Endothelial cell of umbilical vein (primary cell): ENCODE measurements at regions not wholly inside any gene's neighbourhood (a gene's known extent, or its start where the extent isn't known, plus 50 kb on each side); places are given as distances from the start of the nearest gene placed in this dataset.

Experiments
- BruUV-seq: library from RNA; stranded (reverse); fragments of 400-500 nt; replicated peaks from 2 replicates; lab custom pipeline; 2021; lab: Mats Ljungman, UMichigan
- CTCF ChIA-PET: fragments of 300-600, 350-600 bp; sonication (Branson Sonifier 250); formaldehyde crosslinking; loops from one replicate; lab custom pipeline; 2021; ENCODE audit warnings: antibody characterized with exemption, inconsistent platforms; lab: Charles Lee
- POLR2A ChIA-PET: fragments of 300-600, 350-600 bp; sonication (Branson Sonifier 250); formaldehyde crosslinking; loops from one replicate; lab custom pipeline; 2021; ENCODE audit warnings: antibody characterized with exemption, inconsistent platforms; lab: Charles Lee
- DNase-seq: peaks from one replicate; pipeline ENCODE4 v3.0.0-alpha.2; 2011; ENCODE audit warnings: low read depth, low spot score
- FAIRE-seq: peaks from 2 replicates; lab custom pipeline; 2011; peaks lifted over from hg19 to GRCh38; lab: Jason Lieb, UNC
- H2AFZ ChIP-seq: 2 replicates; pipeline ENCODE4 v1.6.0; 2012; ENCODE audit warnings: low read depth, low read length, control low read depth, inconsistent platforms
- H3K27ac ChIP-seq: 2 replicates; pipeline ENCODE4 v1.5.1; 2011; ENCODE audit warnings: low read depth, mild to moderate bottlenecking, control low read depth, low read length, moderate library complexity; ENCODE audit not compliant: insufficient read depth
- H3K27me3 ChIP-seq, 2 experiments: 2 replicates each; pipeline versions ENCODE4 v1.6.0 to v1.6.1; 2011; ENCODE audit warnings: low read length in 2 of 2, mixed read lengths in 1 of 2; ENCODE audit not compliant: control insufficient read depth in 2 of 2, insufficient read depth in 2 of 2
- H3K36me3 ChIP-seq, 2 experiments: 2 replicates in 1 of 2; 3 replicates in 1 of 2; pipeline ENCODE4 v1.5.1; 2011; ENCODE audit warnings: low read length in 2 of 2, mild to moderate bottlenecking in 1 of 2, moderate library complexity in 1 of 2; ENCODE audit not compliant: control insufficient read depth in 2 of 2, insufficient read depth in 2 of 2; ENCODE audit errors: extremely low read depth in 1 of 2
- H3K4me1 ChIP-seq: 3 replicates; pipeline ENCODE4 v1.5.1; 2011; ENCODE audit warnings: mild to moderate bottlenecking, low read length; ENCODE audit not compliant: control insufficient read depth, insufficient read depth; ENCODE audit errors: extremely low read depth
- H3K4me2 ChIP-seq: 2 replicates; pipeline ENCODE4 v1.6.1; 2011; ENCODE audit warnings: low read length, control low read depth, mixed read lengths; ENCODE audit not compliant: insufficient read depth
- H3K4me3 ChIP-seq, 3 experiments: fragments of 200-600 bp in 1 of 3; sonication (generic), shearing (Covaris generic) in 1 of 3; replicated peaks in 1 of 3; 2 replicates each; pipeline ENCODE4 v1.5.1; 2011 to 2016; ENCODE audit warnings: control low read depth in 3 of 3, low read length in 3 of 3, mild to moderate bottlenecking in 2 of 3, inconsistent platforms in 1 of 3, low read depth in 1 of 3, moderate library complexity in 1 of 3; ENCODE audit not compliant: insufficient read depth in 1 of 3
- H3K79me2 ChIP-seq: 2 replicates; pipeline ENCODE4 v1.6.0; 2012; ENCODE audit warnings: low read length, inconsistent platforms; ENCODE audit not compliant: control insufficient read depth, insufficient read depth
- H3K9ac ChIP-seq: replicated peaks from 2 replicates; pipeline ENCODE3; 2011; ENCODE audit warnings: low read length, control low read depth; ENCODE audit not compliant: insufficient read depth; ENCODE audit errors: extremely low read depth
- H3K9me1 ChIP-seq: replicated peaks from 3 replicates; pipeline ENCODE4 v1.6.0; 2011; ENCODE audit warnings: mild to moderate bottlenecking, low read length; ENCODE audit not compliant: control insufficient read depth, insufficient read depth; ENCODE audit errors: extremely low read depth
- H3K9me3 ChIP-seq: replicated peaks from 2 replicates; pipeline ENCODE4 v1.5.1; 2012; ENCODE audit warnings: low read length, inconsistent platforms; ENCODE audit not compliant: control insufficient read depth, insufficient read depth
- H4K20me1 ChIP-seq: replicated peaks from 2 replicates; pipeline ENCODE3; 2011; ENCODE audit warnings: mild to moderate bottlenecking, low read length; ENCODE audit not compliant: control insufficient read depth, insufficient read depth; ENCODE audit errors: extremely low read depth
- CTCF ChIP-seq, 2 donors: IDR thresholded peaks; 1 replicate in 1 of 2; 2 replicates in 1 of 2; pipeline ENCODE4 v1.5.1; 2011; ENCODE audit warnings: low read length in 2 of 2, mild to moderate bottlenecking in 2 of 2, moderate library complexity in 2 of 2, control low read depth in 1 of 2, inconsistent platforms in 1 of 2, low read depth in 1 of 2; ENCODE audit not compliant: insufficient read depth in 1 of 2; ENCODE audit errors: extremely low read depth in 1 of 2
- EZH2 ChIP-seq: IDR thresholded peaks from 2 replicates; pipeline ENCODE4 v1.6.1; 2012; ENCODE audit warnings: borderline replicate concordance, low read depth, mild to moderate bottlenecking, moderate library complexity, low read length, inconsistent platforms; ENCODE audit not compliant: severe bottlenecking
- FOS ChIP-seq: IDR thresholded peaks from 2 replicates; pipeline ENCODE4 v1.6.1; 2011; ENCODE audit warnings: mild to moderate bottlenecking, low read length, moderate library complexity, borderline replicate concordance; ENCODE audit not compliant: insufficient read depth
- GATA2 ChIP-seq: IDR thresholded peaks from 2 replicates; pipeline ENCODE4 v1.7.0; 2011; ENCODE audit warnings: low read depth, mild to moderate bottlenecking, moderate library complexity, mixed read lengths, low read length; ENCODE audit not compliant: insufficient read length, insufficient read depth
- JUN ChIP-seq: IDR thresholded peaks from 2 replicates; pipeline ENCODE4 v1.6.1; 2011; ENCODE audit warnings: borderline replicate concordance, low read depth; ENCODE audit not compliant: insufficient read length, insufficient read depth
- MAX ChIP-seq: IDR thresholded peaks from 2 replicates; pipeline ENCODE4 v1.6.1; 2011; ENCODE audit not compliant: insufficient read depth, insufficient read length
- MYC ChIP-seq: IDR thresholded peaks from one replicate; pipeline ENCODE4 v1.6.1; 2011; ENCODE audit warnings: mild to moderate bottlenecking, low read depth, low read length
- POLR2A ChIP-seq: IDR thresholded peaks from 2 replicates; pipeline ENCODE4 v1.6.1; 2012; ENCODE audit warnings: low read depth, mild to moderate bottlenecking, control low read depth, low read length
- POLR2AphosphoS5 ChIP-seq: IDR thresholded peaks from 2 replicates; pipeline ENCODE4 v1.6.1; 2012; ENCODE audit warnings: low read depth, mild to moderate bottlenecking, control low read depth, low read length, moderate library complexity; ENCODE audit not compliant: insufficient read depth
- dilution Hi-C: fragments of 300-500 bp; cut with MboI; formaldehyde crosslinking; loops from one replicate; pipeline ENCODE4 v1.15.0; 2019; ENCODE audit warnings: low sequenced_read_pairs; ENCODE audit not compliant: extremely low pct_ligation_motif_present
- intact Hi-C: fragments of 100-400 bp; cut with micrococcal nuclease; formaldehyde crosslinking; loops from one replicate; pipeline ENCODE4 v1.10.0; 2022

GRCh38 chr1:41293779-41294178 lies 51.7 kb upstream of the SCMH1 start:
- TF ChIP-seq MYC (no peak), FOS (no peak), JUN (no peak), EZH2 (no peak), POLR2AphosphoS5 (no peak), POLR2A (no peak), GATA2 (no peak), CTCF (IDR thresholded peaks at IDR 0.05; ENCODE audit: extremely low read depth in 1 of 2, insufficient read depth in 1 of 2, low read depth in 1 of 2, low read length in 2 of 2) (no peak), MAX (no peak)
- CTCF ChIA-PET = interaction anchor here (4.0 kb wide), 1 partner anchor 10 kb away, joined by 25 read pairs; no protein-coding TSS in a partner anchor

More at GRCh38 chr1:41293779-41294178, 51.7 kb upstream of the SCMH1 start:
- H3K4me3 ChIP-seq = no peak overlapping the region
- H3K9me3 ChIP-seq = no peaks in the 10 kb centered on the region
- H3K9me1 ChIP-seq = no peaks in the 10 kb centered on the region
- H2AFZ ChIP-seq = no peak overlapping the region
- intact Hi-C loops = no loop called here
- no peak overlapping the region for H3K9ac ChIP-seq
- H3K79me2 ChIP-seq = no peaks in the 10 kb centered on the region
- no peaks in the 10 kb centered on the region for H3K4me1 ChIP-seq
- DNase-seq (no peak), FAIRE-seq (no peak)
- no peak overlapping the region for H3K27ac ChIP-seq
- POLR2A ChIA-PET = no interaction called here
- no peaks in the 10 kb centered on the region for H4K20me1 ChIP-seq
- no peaks in the 10 kb centered on the region for H3K36me3 ChIP-seq
- peaks cover 6 to 23% of the 10 kb centered on the region in 2 experiments for H3K27me3 ChIP-seq
- no peak overlapping the region for H3K4me2 ChIP-seq
- dilution Hi-C loops = no loop called here
- no TSS peak for BruUV-seq
